HUES6 (cell line): ENCODE measurements at regions not wholly inside any gene's neighbourhood (a gene's known extent, or its start where the extent isn't known, plus 50 kb on each side); places are given as distances from the start of the nearest gene placed in this dataset.

Experiments
- H3K27ac ChIP-seq: 2 replicates; pipeline ENCODE4 v1.7.0; 2013; ENCODE audit warnings: low read depth, mild to moderate bottlenecking, low read length, inconsistent platforms
- H3K27me3 ChIP-seq: 2 replicates; pipeline ENCODE4 v1.6.1; 2013; ENCODE audit warnings: low read length; ENCODE audit not compliant: control insufficient read depth, insufficient read depth
- H3K36me3 ChIP-seq: 2 replicates; pipeline ENCODE4 v1.6.1; 2013; ENCODE audit warnings: low read length; ENCODE audit not compliant: control insufficient read depth, insufficient read depth
- H3K4me1 ChIP-seq: 2 replicates; pipeline ENCODE4 v1.6.1; 2013; ENCODE audit warnings: low read length; ENCODE audit not compliant: control insufficient read depth, insufficient read depth
- H3K4me3 ChIP-seq: 2 replicates; pipeline ENCODE4 v1.5.1; 2013; ENCODE audit warnings: low read depth, low read length
- H3K9ac ChIP-seq: one replicate; pipeline ENCODE4 v1.6.1; 2013; ENCODE audit warnings: mild to moderate bottlenecking, low read length
- H3K9me3 ChIP-seq: 2 replicates; pipeline ENCODE4 v1.6.1; 2013; ENCODE audit warnings: low read depth, low read length; ENCODE audit not compliant: control insufficient read depth, insufficient read depth

GRCh38 chr2:153391131-153391530 lies 87.4 kb downstream of the RPRM start:
- Histone ChIP-seq H3K27me3 (no peaks in the 10 kb centered on the region), H3K9me3 (0 out of 2 replicates have a peak, but pooled peaks cover 6% of the 10 kb centered on the region), H3K36me3 (no peaks in the 10 kb centered on the region), H3K9ac (no peak overlapping the region), H3K4me1 (peaks cover 16% of the 10 kb centered on the region), H3K27ac (no peak overlapping the region), H3K4me3 (no peak overlapping the region)

DNA sequence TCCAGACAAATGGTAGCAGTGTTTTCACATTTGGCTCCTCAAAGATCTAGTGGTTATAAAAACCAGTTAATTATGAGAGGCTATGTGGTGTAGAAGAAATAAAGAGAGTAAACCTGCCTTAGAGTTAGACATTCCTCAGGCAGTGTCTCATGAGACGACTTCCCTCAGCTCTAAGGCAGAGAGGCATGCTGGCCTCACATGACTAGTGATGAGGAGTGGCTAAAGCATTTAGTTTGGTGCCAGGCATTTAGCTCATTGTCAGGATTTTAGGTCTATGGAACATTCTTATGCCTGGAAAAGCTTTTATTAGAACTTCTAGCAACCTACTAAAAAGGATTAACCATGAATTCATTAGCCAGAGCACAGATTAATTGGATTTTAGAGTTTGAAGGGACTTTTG lies 90.3 kb downstream of the RPRM start:
- Histone ChIP-seq H3K36me3 (no peaks in the 10 kb centered on the region), H3K4me3 (no peak overlapping the region), H3K4me1 (peaks cover 16% of the 10 kb centered on the region), H3K9me3 (peaks cover 4% of the 10 kb centered on the region; the same call in 1 of the 2 replicates), H3K9ac (no peak overlapping the region), H3K27ac (no peak overlapping the region), H3K27me3 (no peaks in the 10 kb centered on the region)

DNA sequence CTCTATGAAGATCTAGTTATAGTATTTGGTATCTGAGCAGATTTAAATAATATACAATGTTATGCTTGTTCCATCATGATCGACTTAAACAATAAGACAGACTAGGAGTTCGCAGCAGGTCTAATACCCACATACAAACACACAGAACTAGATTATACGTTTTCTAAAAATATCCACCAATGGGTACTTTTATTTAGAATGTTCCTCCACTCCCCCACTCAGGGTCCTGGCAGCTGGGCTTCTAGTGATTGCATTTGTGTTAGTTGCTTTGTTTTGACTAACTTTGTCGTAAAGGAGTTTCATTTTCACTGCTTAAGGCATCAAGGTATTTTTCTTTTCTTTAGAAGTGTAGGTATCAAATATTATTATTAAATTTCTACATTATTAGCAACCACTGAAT lies 91.4 kb downstream of the RPRM start:
- Histone ChIP-seq H3K27ac (no peak overlapping the region), H3K4me1 (peaks cover 16% of the 10 kb centered on the region), H3K36me3 (no peaks in the 10 kb centered on the region), H3K9ac (no peak overlapping the region), H3K9me3 (peaks cover 4% of the 10 kb centered on the region; the same call in 1 of the 2 replicates), H3K4me3 (no peak overlapping the region), H3K27me3 (no peaks in the 10 kb centered on the region)

DNA sequence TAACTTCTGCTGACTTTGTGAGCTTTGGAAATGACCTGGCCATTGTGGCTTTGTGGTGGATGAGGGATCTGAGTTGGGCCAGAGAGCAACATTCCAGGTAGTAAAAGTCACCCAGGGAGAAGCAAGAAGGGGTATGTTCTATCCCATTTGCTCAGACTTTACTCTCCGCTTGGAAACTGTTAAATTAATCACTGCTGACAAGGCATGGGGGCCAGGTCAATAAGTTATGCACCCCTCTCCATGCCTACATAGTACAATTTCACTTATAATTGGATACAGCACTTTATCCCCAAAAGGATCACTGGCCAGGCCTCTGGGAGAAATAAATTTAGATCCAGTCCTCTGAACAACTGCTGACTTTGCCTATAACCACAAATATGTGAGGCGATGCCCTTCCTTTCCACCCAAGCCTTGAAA lies 92.1 kb downstream of the RPRM start:
- Histone ChIP-seq H3K27me3 (no peaks in the 10 kb centered on the region), H3K4me3 (no peak overlapping the region), H3K4me1 (peaks cover 16% of the 10 kb centered on the region), H3K9me3 (peaks cover 4% of the 10 kb centered on the region; the same call in 1 of the 2 replicates), H3K27ac (no peak overlapping the region), H3K9ac (no peak overlapping the region), H3K36me3 (no peaks in the 10 kb centered on the region)

DNA sequence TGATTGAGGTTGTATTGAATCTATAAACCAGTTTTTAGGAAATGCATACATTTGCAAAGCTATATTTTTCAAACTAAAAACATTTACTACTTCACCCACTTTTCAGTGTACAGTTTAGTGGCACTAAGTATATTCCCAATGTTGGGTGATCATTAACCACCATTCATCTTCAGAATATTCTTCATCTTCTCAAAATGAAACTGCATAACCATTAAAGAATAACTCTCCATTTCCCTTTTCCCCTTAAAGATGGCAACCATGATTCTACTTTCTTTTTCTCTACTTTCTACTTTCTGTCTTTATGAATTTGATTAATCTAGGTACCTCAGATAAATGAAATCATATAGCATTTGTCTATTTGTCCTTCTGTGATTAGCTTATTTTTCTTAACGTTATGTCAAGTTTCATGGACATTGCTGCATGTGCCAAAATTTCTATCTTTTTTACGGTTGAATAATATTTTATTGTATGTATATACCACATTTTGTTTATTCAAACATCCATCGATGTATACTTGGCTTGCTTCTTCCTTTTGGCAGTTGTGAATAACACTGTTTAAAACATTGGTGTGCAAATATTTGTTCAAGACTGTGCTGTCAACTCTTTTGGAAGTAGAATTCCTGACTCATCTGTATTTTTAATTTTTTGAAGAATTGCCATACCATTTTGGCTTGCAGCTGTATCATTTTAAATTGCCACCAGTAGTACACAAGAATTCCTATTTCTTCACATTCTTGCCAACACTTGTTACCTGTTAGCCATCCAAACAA lies 104.9 kb downstream of the RPRM start:
- Histone ChIP-seq H3K27ac (no peak overlapping the region), H3K27me3 (no peaks in the 10 kb centered on the region), H3K36me3 (no peaks in the 10 kb centered on the region), H3K4me1 (peaks cover 18% of the 10 kb centered on the region; the same call in 1 of the 2 replicates), H3K9me3 (no peaks in the 10 kb centered on the region), H3K9ac (no peak overlapping the region), H3K4me3 (no peak overlapping the region)

GRCh38 chr2:153360239-153360638 lies 118.3 kb downstream of the RPRM start:
- Histone ChIP-seq H3K27me3 (no peaks in the 10 kb centered on the region), H3K4me3 (no peak overlapping the region), H3K9me3 (no peaks in the 10 kb centered on the region), H3K4me1 (peaks cover 12% of the 10 kb centered on the region), H3K36me3 (no peaks in the 10 kb centered on the region), H3K9ac (no peak overlapping the region), H3K27ac (no peak overlapping the region)

GRCh38 chr2:153354377-153354776 lies 124.2 kb downstream of the RPRM start:
- no peak overlapping the region for H3K9ac ChIP-seq
- H3K27ac ChIP-seq, result no peak overlapping the region
- H3K27me3 ChIP-seq, result no peaks in the 10 kb centered on the region
- H3K4me1 ChIP-seq, result peaks cover 6% of the 10 kb centered on the region; the same call in 1 of the 2 replicates
- H3K36me3 ChIP-seq, result no peaks in the 10 kb centered on the region
- H3K9me3 ChIP-seq, result peaks cover 9% of the 10 kb centered on the region
- no peak overlapping the region for H3K4me3 ChIP-seq

DNA sequence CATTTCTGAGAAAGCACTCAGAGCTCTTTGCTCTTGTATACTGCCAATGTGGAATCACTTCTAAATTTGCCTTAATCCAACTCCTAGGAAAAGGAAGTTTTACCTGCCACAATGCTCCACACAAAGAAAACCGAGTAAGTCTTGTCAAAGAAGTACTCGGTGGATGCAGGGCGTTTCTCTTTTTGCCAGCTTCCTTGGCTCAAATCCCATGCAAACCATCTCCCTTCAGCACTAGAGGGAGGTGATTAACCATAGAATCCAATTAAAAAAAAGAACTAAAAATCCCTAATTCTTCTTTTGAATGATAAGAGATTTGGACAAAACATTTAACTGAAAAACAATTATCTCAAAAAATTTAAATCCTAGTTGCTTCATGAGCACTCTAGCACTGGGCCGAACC lies 129.0 kb downstream of the RPRM start:
- Histone ChIP-seq H3K9ac (no peak overlapping the region), H3K36me3 (no peaks in the 10 kb centered on the region), H3K4me1 (peaks cover 16% of the 10 kb centered on the region; the same call in 1 of the 2 replicates), H3K9me3 (peaks cover 9% of the 10 kb centered on the region), H3K27me3 (no peaks in the 10 kb centered on the region), H3K4me3 (no peak overlapping the region), H3K27ac (no peak overlapping the region)

DNA sequence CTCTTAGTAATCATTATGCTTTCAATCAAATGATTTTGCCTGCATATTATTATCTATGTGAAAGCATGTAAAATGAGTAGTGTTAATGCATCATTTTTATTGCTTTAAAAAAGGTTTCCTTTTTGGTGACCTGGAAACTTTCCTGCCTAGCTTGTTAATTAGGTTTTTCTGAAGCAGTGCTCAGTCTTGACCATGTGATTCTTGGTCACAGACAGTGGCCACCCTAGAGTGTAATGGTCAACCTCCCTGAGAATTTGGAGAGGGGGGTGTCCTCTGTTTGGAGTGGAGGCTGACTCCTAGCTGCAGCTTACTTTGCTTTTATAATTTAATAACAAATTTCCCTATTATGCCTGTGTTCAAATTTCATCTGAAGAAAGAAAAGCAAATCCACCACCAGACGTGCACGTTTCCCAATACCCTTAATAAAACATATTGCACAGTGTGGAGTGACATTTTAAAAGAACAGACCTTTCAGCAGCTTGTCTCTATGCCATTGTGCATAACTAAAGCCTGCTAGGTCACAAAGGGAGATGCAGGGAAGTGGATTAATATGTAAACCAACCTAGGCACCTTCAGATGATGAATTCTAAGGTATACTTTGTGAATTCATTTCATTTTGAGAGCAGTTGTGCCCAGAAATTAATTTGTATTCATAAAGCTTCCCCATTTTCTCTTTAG lies 130.6 kb downstream of the RPRM start:
- no peaks in the 10 kb centered on the region for H3K36me3 ChIP-seq
- H3K27me3 ChIP-seq, result no peaks in the 10 kb centered on the region
- H3K9me3 ChIP-seq, result peaks cover 9% of the 10 kb centered on the region
- H3K9ac ChIP-seq, result no peak overlapping the region
- no peak overlapping the region for H3K27ac ChIP-seq
- H3K4me3 ChIP-seq, result no peak overlapping the region
- H3K4me1 ChIP-seq, result peaks cover 16% of the 10 kb centered on the region; the same call in 1 of the 2 replicates

- H3K27ac ChIP-seq, result no peak overlapping the region
- H3K36me3 ChIP-seq, result no peaks in the 10 kb centered on the region
- no peak overlapping the region for H3K4me3 ChIP-seq
- no peak overlapping the region for H3K9ac ChIP-seq
- no peaks in the 10 kb centered on the region for H3K4me1 ChIP-seq
- no peaks in the 10 kb centered on the region for H3K27me3 ChIP-seq
- no peaks in the 10 kb centered on the region for H3K9me3 ChIP-seq
Measured at GRCh38 chr2:153320879-153321278, 157.7 kb downstream of the RPRM start.

- Histone ChIP-seq H3K27me3 (no peaks in the 10 kb centered on the region), H3K36me3 (no peaks in the 10 kb centered on the region)
Measured at GRCh38 chr2:153311432-153311831, 167.1 kb downstream of the RPRM start.

More at GRCh38 chr2:153311432-153311831, 167.1 kb downstream of the RPRM start:
- Histone ChIP-seq H3K9me3 (no peaks in the 10 kb centered on the region), H3K4me1 (no peaks in the 10 kb centered on the region), H3K9ac (no peak overlapping the region), H3K27ac (no peak overlapping the region), H3K4me3 (no peak overlapping the region)
